ENCODE measurements at regions not wholly inside any gene's neighbourhood (a gene's known extent, or its start where the extent isn't known, plus 50 kb on each side); places are given as distances from the start of the nearest gene placed in this dataset.
"Not testable (repeated sequence)": the region's sequence is repeated elsewhere in the genome, so short reads cannot be mapped to it uniquely, and the experiment has no call there.

DNA sequence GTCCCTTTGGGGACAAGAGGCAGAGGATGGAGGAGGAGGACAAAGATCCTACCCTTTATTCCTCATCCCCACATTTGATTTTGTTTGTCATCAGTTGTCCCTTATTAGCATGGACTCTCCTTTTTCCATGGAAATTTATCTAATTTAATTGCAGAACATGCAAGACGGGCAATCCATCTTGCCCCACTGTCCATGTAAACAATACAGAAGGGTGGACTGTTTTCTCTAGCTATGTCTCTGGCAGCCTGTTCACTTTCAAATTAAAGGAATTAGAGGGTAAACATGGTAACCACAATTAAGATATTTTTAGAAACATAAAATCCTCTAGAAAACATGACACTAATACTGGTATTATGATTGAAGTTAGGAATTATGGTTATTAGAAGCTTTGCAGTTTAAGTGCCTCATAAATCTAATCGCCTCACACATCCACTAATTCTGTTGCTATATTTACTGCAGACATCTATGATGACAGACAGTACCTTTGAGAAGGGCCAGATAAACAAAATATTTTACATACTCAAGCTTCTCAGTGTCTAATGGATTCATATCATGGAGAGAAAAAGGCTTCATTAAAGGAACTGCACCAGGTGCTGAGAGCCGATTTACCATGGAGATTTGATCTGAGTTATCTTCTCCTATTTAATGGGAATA is 215.5 kb downstream of the LNPK start:
- TF ChIP-seq CTCF (IDR thresholded peaks at IDR 0.05; ENCODE audit: low read depth, low read length), result no peak
- H3K4me3 ChIP-seq (ENCODE audit: low read depth, low read length), result no peak overlapping the region

DNA sequence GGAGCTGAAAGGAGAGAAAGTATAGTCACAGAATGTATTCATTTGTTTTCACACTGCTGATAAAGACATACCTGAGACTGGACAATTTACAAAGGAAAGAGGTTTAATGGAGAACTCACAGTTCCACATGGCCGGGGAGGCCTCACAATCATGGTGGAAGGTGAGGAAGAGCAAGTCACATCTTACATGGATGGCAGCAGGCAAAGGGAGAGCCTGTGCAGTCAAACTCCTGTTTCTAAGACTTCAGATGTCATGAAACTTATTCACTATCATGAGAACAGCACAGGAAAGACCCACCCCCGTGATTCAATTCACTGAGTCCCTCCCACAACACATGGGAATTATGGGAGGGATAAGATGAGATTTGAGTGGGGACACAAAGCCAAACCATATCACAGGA is 224.7 kb downstream of the LNPK start:
- H3K4me3 ChIP-seq (ENCODE audit: low read depth, low read length), result not testable (repeated sequence)

- no peak for TF ChIP-seq CTCF (IDR thresholded peaks at IDR 0.05; ENCODE audit: low read depth, low read length)
- H3K4me3 ChIP-seq (ENCODE audit: low read depth, low read length), result no peak overlapping the region
Measured at GRCh38 chr2:175769200-175769599, 232.9 kb downstream of the LNPK start.

DNA sequence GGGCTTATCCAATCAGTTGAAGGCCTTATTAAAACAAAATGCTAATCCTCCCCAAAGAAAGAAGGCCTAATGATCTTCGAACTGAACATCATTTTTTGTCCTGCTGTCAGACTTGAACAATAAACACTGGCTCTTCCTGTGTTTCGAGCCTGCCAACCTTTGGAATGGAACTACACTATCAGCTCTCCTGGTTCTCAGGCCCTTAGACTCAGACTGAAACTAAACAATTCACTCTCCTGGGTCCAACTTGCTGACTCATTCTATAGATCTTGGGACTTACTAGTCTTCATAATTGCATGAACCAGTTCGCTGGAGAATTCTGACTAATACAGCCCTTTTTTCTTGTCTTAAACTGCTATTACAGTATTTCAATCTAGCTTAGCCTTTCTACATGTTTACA is 235.2 kb downstream of the LNPK start:
- no peak for TF ChIP-seq CTCF (IDR thresholded peaks at IDR 0.05; ENCODE audit: low read depth, low read length)
- H3K4me3 ChIP-seq (ENCODE audit: low read depth, low read length), result no peak overlapping the region

DNA sequence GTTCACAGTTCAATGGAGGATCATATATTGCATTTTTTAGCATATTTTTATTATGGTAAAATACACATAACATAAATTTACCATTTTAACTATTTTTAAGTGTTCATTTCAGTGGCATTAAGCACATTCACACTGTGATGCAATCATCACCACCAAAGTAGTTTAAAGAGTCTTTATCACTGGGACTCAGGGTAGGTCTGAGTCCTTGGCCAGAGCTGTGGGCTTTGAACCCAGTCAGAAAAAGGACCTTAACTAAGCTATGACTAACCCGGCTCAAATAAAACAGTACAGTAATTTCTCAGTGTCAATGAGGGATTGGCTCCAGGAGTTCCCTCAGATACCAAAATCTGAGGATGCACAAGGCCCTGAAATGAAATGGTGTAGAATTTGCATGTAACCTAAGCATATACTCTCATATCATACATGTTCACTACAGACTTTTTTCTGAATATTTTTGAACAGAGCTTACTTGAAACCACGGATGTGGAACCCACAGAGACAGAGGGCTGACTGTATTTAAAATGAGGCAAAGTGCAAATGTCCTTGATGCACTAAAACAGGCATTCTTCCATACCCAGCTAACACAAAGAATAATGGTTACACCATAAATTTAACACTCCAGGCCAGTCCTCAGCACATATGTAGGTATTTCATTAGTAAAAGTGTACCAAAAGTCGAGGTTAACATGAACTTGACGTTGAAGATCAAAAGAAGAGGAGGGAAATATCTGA is 246.2 kb downstream of the LNPK start:
- H3K4me3 ChIP-seq (ENCODE audit: low read depth, low read length), result no peak overlapping the region
- no peak for TF ChIP-seq CTCF (IDR thresholded peaks at IDR 0.05; ENCODE audit: low read depth, low read length)

DNA sequence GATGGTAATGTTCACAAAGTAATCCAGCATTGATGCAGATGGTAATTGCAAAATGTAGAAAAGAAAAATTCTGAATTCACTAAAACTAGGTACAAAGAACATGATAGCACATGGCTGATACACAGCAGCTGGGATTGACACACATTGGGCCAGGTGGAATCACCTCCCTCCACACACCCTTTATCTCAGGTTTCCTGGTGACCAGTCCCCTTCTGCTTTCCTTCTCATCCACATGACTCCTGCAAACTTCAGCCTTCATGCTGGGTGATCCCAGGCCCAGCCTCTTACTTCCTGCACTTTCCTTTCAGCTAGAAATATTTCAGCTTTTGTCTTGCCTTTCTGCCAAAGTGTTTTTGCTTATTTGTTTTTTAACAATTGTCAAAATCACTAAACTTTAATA is 246.9 kb downstream of the LNPK start:
- TF ChIP-seq CTCF (IDR thresholded peaks at IDR 0.05; ENCODE audit: low read depth, low read length), result no peak
- H3K4me3 ChIP-seq (ENCODE audit: low read depth, low read length), result no peak overlapping the region

DNA sequence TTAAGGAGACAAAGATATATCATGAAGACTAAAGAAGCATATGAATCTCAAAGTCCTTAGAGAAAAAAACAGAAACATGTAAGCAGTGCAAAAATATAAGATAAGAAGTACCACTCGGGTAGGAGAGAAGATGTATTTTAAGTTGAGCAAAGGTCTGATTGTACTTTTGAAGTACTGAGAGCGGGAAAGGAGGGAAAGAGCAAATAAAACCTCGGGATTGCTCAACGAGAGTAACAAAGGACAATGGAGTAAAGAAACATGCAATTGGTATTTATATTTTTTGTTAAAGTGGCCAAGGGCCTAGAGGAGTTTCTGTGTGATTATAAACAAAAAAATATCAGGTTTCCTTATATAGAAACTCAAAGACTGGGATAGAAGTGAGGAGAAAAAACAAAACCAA is 251.9 kb downstream of the LNPK start:
- no peak for TF ChIP-seq CTCF (IDR thresholded peaks at IDR 0.05; ENCODE audit: low read depth, low read length)
- H3K4me3 ChIP-seq (ENCODE audit: low read depth, low read length), result no peak overlapping the region
